NCI-H446 treated with DMSO at 0.1 percent for 48 hours (cell line): ENCODE measurements at regions not wholly inside any gene's neighbourhood (a gene's known extent, or its start where the extent isn't known, plus 50 kb on each side); places are given as distances from the start of the nearest gene placed in this dataset.

ENCODE experiments used
- DNase-seq: peaks from one replicate; lab custom pipeline; 2025; lab: John Stamatoyannopoulos, UW

DNA sequence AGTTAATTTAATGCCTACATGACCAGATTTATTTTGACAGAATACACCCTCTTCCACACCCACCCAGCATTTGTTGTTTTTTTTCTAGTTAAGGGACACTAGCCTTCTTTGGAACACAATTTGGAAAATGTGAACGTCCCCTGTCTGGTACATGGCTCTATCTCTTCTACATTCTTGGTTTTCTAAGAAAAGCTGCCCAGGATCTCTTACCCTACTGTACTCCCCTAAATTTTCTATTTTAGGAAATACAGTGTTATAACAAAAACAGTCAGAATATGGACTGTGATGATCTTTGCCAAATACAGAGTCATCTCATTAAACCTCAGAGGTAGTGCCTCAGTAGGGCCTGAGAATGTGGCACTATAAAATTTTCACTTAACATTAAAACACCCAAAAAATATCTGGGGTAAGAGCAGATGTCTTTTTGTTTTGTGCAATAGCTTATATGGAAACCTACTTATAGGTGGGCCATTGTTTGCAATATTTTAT, 93.1 kb upstream of the SPON1 start:
- DNase-seq, result no peak

DNA sequence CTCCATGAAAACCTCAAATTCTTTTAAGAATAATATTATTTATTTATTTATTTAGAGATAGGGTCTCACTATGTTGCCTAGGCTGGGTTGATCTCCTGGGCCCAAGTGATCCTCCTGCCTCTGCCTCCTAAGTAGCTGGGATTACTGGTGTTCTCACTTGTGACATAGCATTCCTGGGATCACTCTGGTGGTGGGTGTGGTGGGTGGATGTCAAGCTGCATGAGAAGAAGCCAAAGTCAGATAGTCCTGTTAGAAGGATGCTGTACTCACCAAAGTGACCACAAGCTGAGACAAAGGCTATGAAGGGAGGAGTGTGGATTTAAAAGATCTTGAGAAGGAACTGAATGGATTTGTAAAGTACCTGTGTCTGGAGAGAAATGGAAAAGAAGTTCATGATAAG, 87.9 kb upstream of the SPON1 start:
- DNase-seq, result no peak

DNA sequence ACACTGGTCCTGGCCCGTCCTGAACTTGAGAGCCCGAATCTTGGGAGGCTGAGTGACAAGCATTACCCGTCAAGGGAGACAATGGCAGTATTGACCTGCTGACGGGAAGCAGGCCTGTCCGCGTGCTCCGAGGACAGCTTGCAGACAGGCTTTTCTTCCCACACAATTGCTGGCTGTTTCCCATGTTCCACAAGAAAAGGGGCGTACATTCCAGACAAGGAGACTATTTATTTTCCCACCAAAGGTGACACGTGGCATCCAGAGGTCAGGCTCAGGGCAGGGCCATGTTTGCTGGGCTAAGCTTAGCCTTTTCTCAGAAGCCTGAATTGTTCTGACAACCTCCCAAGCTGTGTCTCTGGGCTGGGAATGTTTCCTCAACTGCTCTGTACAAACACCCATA, 86.9 kb upstream of the SPON1 start:
- DNase-seq, result no peak

DNA sequence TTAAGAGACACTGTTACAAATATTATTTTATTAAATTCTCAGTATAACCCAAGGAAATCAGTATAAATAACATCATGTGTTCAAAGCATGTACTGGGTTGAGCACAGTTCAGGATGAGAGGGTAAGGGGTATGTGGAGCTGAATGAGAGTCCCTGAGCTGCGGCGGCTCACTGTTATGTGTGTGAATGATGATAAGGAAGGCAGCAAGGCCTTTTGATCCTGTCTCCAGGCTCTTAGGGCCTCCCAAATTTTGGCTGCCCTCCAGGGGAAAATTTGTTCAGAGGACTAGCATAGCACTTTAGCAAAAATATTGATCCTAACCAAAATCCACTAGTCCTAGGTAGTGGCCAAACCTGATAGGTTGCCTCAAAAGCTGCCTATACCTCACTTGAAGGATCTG, 86.1 kb upstream of the SPON1 start:
- DNase-seq, result no peak

DNA sequence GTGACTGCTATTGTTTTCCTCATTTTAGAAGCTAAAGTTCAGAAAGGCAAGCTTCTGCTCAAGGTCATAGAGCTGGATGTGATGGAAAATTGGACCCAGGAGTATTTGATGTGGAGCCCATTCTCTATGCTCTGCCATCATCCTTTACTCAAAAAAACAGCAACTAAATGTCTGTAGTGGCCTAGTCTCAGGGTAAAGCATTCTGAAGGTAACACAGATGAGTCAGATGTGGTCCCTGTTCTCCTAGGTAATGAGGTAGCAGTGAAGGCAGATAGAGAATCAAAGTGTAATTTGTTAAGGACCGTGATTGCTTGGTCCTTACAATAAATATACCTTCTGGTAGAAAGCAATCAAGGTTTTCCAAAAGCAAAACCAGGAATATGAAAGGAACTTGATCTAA, 84.4 kb upstream of the SPON1 start:
- DNase-seq, result no peak

DNA sequence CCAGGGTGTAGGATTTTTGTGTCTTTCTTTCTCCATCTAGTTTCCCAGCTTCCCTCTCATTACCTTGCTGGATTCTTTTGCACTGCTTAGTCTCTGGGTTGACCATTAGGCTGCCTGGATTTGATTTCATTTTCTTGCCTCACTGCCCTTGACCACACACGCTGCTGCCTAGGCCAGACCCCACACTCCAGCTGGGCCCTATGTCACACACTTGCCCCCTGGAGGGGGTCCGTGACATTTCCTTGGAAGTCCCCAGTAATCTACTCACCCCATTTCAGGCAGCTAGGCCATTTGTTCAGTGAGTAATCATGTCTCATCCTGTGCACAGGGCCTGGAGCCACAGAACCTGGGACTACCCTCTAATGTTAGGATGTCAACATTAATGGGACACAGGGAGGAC, 81.9 kb upstream of the SPON1 start:
- DNase-seq, result no peak

DNA sequence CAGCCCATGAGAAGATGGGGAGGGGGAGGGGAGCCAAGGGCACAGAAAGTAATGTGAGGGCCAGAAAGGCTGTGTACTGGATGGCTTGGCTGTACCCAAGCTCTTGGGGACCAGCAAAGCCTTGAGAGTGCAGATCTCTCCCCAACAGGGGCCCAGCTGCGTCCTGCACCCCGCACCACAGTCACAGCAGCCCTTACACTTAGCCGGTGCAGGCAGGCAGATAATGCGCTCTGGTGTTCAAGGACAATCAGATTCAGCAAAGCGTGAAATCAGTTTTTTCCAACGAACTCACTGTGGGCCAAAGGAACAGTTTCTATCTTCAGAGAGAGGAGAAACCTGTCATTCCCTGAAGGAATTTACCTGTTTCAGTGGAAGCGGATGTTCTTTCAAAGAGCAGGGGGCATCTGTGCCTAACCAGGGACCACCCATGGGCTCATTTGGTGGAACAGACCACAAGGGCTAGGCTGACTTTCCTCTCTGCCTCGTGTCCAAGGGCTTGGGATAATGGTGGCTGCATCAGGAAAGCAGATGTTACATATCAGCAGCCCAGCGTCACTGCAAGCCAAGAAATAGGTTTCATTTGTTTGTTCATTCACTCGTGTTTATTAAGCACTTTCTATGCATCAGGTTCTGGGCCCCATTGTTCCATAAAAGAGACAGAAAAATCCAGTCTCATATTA, 81.2 kb upstream of the SPON1 start:
- no peak for DNase-seq

DNA sequence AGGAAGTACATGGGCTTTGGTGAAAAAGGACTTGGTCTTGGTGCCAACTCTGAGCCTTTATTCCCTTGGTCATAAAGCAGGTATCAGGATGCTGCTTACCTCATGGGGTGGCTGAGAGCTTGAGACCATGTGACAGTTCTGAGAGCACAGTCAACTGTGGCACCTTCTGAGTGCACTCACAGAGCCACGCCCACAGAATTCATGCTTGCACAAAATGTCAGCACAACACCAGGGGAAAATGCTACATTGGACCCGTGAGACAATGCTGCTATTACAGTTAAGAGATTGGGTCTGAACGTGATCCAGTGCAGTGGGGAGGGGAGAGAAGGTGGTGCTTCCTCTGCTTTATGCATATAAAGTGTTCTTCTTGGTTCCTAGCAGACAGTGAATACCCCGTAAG, 79.5 kb upstream of the SPON1 start:
- DNase-seq, result no peak

DNA sequence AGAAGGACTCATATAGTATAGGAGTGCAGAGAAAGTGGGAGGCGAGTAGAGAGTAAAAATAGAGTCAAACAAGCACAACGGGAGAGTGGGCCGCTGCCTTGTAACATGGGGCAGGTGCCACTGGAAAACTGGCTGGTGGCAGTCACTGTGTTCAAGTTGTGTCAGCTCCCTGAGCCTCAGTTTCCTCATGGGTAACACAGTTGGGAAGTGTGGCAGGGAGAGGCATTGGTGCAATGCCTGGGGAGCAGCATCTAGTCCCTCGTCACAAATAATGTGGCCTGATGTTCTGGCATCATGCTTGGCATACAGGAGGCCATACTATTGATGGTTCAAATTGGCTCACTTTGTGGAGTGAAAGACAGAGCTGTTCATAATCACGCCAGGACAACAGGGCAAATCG, 78.9 kb upstream of the SPON1 start:
- no peak for DNase-seq

DNA sequence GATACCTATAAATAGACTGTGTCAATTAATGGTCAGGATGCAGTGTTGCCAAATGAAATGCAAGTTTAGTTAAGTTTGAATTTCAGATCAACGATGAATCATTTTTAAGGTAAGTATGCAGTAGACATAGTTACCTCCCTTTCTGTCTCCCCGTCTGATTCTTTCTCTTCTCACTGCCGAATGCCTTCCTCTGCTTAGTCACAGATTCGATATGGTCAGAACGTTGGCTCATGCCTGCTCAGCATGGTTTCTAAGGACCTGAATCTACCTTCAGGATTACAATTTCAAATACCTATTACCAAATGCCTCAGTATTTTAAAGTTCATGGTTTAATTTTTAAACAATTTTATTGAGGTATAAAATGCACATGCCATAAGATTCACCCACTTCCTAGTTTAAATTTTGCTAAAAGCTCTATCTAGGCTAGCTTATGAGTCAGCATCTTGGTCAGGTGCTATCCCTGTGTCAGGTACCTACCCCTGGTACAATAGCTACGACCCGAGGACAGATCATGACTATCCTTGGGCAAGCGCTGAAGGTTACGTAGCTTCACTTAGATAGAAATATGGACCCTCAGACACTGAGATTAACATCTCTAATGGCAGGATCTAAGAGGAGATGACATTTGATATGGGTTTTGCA, 78.2 kb upstream of the SPON1 start:
- no peak for DNase-seq

DNA sequence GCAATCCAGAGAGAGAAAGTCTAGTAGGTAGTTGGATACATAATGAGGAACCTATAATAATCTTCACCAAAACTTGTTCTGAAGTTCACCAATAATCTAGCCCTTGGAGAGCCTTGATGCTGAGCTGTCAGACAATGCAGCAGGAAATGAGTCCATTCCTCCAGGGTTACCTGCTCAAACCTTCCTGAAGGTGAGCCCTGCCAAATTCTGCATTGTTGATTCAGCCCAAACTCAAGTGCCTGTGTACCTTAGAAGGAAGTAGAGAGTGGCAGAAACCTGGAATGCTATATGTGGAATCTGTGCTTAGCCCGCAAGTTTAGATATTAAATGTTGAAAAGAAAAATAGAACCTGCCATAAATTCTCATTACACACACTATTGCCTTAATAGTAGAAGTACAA, 77.4 kb upstream of the SPON1 start:
- no peak for DNase-seq

DNA sequence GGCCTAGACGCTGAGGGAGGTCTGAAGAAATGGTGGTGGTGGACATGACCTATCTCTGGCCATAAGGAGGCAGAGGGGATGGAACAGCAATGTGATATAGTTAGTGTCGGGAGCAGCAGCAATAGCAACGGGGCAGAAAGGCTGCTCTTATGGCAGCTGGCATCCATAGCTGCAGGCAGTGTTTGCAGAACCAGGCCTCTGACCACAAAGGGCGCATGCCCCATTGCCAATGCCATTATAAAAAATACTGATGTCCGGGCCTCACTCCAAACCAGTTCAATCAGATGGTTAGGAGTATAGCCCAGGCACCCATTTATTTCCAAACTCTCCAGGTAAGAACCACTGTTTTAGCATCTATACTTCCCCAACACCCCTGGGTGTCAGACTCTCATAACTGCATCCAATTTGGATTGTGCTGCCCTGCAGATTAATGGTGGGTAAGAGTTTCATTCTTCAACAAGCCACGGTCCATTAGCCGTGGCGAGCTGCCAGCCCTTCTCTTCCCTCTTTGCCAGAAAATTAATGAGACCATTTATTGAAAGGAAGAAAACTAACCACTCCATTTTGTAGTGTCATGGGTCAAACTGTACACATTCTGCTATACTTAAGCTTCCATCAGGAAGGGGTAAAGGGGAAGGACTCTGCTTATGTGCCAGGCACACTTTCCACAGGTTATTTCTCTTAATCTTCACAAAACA, 72.8 kb upstream of the SPON1 start:
- DNase-seq, result no peak

DNA sequence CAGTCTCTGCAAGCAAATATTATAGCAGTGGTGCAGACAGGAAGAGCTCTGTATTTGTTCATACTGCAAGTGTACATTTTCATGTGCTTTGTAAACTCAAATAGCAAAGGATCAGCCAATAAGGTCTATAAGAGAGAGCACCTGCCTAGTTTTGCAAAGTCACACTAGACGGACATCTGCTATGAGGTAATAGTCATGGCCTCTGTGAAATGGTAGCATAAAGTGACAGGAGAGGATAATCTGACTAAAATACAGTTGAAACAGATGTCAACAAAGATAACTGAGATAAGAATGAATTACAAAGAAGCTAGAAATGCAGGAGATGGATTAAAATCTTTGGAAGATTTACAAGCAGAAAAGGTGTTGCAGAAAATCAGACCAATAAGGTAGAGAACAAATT, 70.6 kb upstream of the SPON1 start:
- DNase-seq, result no peak

DNA sequence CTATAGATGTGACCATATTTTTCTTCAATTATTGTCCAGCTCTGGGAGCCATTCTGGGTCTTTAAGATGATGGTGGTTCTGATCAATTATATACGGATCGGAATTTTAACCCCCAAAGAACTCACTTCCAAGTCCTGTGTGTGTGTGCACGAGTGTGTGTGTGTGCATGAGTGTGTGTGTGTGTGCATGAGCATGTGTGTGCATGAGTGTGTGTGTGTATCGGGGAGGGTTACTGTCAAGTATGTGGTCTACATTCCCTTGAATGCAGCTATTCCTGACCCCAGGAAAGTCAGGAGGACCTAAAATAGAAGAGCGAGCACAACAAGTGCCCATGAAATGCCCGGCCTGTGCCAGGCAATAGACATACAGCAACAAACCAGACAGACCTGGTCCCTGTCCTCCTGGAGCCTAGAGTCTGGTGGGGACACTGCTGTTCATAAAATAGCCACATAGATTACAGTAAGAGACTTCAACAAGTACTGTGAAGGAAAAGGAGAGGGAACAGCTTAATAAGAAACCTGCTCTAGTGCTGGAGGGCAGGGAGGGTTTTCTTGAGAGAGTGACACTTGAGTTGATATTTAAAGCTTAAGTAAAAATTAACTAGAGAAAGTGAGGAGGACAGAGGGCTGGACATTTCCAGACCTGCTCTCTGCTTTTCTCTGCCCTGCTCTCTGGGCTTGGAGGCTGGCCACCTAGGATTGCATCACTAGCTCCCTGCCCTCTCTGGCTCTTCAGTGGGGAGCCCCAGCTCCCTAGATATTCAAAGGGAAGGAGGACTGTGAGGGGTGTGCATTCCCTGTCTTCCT, 66.1 kb upstream of the SPON1 start:
- DNase-seq, result no peak

DNA sequence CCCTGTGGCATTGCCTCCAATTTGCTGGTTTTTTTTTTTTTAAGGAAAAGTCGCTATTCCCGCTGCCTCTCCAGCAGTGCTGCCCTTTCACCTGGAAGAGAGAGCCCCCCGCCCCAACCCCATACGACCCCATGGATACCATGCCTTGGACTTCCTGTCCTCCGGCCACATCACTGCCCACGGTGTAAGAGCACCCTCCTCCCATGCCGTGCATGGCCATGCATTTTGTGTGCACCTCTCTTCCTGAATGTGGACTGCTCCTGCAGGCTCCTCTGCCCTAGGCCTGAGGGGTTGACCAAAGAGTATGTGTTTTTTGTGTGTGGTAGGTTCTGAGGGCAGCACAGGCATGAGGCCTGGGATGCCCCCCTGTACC, 65.6 kb upstream of the SPON1 start:
- no peak for DNase-seq

DNA sequence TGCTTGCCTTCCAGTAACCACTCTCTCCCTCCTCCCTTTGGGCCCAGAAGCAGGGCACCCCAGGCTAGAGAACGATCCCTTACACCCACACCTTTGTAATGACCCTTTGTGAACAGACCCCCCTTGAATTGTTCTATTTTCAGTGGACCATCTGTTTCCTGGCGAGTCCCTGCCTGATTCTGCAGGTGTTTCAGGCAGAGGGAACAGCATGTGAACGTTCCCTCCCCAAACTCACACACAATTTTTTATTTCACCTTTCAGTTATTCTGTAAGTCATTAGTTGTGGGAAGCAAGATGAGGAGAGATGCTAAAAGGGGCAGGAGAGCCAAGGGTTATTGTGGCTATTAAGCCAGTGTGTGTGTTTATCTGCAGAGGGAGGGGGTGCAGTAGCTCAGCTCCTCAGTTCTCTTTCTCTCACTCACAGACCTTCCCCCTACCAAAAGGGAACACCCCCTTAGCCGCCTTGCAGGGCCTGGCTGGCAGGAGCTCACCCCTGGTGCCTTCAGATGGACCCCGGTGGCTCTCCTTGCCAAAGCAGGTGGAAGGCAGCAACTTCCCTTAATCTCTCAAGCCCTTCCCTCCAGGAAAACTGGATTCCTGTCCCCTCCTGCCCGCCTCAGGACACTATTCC, 64.8 kb upstream of the SPON1 start:
- no peak for DNase-seq

DNA sequence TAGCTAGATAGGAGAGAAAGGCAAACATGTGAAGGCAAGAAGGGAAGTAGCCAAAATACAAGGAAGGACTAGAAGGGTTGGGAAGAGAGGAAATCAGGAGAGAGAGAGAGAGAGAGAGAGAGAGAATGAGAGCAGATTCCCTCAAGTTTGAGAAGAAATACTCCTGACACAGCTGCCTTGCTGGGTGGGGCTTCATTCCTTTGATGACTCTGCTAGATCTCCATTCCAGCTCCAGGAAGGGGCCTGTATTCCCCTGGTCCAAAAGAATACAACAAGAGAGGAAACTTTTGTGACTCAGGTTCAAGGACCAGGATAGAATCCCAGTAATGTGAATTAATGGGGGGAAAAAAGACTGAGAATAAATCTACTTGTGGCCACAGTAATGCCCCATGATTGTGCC, 62.9 kb upstream of the SPON1 start:
- DNase-seq, result no peak

DNA sequence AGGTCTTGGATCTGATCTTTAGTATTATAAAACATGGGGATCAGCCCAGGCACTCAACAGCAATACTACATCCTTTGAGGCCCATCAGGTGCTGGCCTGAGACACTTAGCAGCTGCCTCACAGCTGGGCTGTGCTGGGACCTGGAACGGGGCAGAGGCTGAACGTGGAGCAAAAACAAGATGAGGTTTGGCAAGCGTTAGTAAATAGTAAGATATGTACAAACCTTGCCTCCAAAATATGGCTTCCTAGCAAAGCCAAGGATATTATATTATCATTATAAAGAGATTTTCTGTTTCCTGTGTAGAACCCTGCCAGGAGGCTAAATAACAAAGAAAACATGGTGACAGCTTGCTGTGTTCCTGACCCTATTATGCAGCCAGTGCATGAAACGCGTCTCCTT, 60.0 kb upstream of the SPON1 start:
- no peak for DNase-seq

DNA sequence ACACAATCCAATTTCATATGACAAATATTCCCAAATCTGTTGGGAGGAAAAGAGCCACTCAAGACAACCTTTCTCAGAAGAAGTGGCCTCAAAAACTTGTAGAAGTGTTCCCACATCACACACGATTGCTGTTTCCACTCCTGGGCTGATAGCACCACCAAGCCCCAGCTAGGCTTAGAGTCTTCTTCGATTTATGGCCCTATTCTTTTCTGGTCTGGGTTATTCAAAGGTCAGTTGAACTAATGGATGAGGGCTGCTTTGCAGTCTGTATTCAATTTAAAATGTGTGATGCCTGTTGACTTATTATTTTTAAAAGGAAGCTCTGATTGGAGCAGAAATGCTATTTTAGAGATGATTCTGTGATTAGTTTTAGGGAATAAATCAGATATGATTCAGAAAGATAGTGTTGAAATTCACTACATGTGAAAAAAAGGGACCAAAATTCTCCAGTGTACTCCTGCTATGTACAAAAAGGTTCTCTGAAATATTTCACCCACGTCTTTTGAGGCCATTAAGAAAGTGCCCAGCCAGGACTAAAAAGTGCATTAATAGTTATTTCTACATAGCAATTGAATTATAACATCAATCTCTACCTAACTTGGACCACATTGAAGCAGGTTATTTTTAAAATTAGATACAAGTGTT, 57.3 kb upstream of the SPON1 start:
- no peak for DNase-seq

DNA sequence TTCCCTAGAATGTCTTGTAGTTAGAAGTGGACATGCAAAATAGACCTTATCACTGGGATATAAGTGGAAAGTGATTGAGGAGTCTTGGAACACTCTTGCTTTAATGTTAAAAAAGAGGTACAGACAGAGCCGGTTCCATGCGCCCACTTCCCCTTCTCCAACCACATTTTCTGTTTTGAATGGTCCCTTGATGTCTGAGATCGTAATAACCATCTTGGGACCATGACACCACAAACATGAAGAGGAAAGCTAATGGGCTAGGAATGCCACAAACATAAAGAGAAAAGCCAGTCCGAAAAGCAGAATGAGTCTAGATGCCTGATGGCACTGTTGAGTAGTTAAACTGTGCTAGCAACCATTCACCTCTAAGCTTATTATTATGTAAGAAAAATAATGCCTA, 54.8 kb upstream of the SPON1 start:
- DNase-seq, result no peak

DNA sequence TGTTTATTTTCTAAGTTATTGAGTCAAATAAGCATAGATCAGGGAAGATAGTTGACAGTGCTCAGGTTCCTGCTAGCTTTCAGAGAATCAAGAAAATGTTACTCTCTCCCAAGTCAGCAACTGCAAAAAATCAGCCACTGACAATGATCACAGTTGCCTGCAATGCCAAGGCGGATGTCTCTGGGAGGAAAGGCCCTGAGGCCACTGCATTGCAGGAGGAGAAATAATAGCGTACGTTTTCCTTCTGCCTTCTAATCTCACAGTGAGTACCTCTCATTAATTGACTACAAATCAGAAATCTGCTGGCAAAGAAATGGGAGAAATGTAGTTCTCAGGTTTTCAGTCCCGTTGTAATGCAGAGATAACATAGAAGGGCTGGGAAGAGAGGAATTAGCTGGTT, 54.0 kb upstream of the SPON1 start:
- no peak for DNase-seq
